Smooth muscle cell (in vitro differentiated cells): ENCODE measurements at regions not wholly inside any gene's neighbourhood (a gene's known extent, or its start where the extent isn't known, plus 50 kb on each side); places are given as distances from the start of the nearest gene placed in this dataset.

Source experiments
- DNase-seq: peaks from one replicate; lab custom pipeline; 2025; ENCODE audit not compliant: unreplicated experiment; lab: John Stamatoyannopoulos, UW
- H2AFZ ChIP-seq: fragments of 200-600 bp; sonication (generic); 2 replicates; pipeline ENCODE4 v1.6.0; 2016; ENCODE audit warnings: antibody characterized with exemption, low read depth, mild to moderate bottlenecking
- H3F3A ChIP-seq: fragments of 200-600 bp; sonication (generic); 2 replicates; pipeline ENCODE4 v1.6.0; 2017; ENCODE audit warnings: antibody characterized with exemption, low read depth
- H3K27ac ChIP-seq: fragments of 200-600 bp; sonication (generic); 2 replicates; pipeline ENCODE4 v1.5.1; 2016; ENCODE audit warnings: low read depth, mild to moderate bottlenecking
- H3K27me3 ChIP-seq: fragments of 200-600 bp; sonication (generic); 2 replicates; pipeline ENCODE4 v1.6.1; 2016; ENCODE audit warnings: low read depth, mild to moderate bottlenecking
- H3K36me3 ChIP-seq: fragments of 200-600 bp; sonication (generic); 2 replicates; pipeline ENCODE4 v1.5.1; 2016; ENCODE audit warnings: low read depth
- H3K4me1 ChIP-seq: fragments of 200-600 bp; sonication (generic); 2 replicates; pipeline ENCODE4 v1.5.1; 2016; ENCODE audit warnings: low read depth
- H3K4me2 ChIP-seq: fragments of 200-600 bp; sonication (generic); 2 replicates; pipeline ENCODE4 v1.6.0; 2016; ENCODE audit warnings: mild to moderate bottlenecking
- H3K4me3 ChIP-seq: fragments of 200-600 bp; sonication (generic); 2 replicates; pipeline ENCODE4 v1.5.1; 2016; ENCODE audit warnings: mild to moderate bottlenecking
- H3K79me2 ChIP-seq: fragments of 200-600 bp; sonication (generic); 2 replicates; pipeline ENCODE4 v1.6.0; 2016; ENCODE audit warnings: low read depth, mild to moderate bottlenecking
- H3K9ac ChIP-seq: fragments of 200-600 bp; sonication (generic); 2 replicates; pipeline ENCODE4 v1.6.0; 2016; ENCODE audit warnings: low read depth
- H3K9me3 ChIP-seq: fragments of 200-600 bp; sonication (generic); replicated peaks from 2 replicates; pipeline ENCODE4 v1.5.1; 2016; ENCODE audit warnings: low read depth
- H4K20me1 ChIP-seq: fragments of 200-600 bp; sonication (generic); 2 replicates; pipeline ENCODE4 v1.6.0; 2016; ENCODE audit warnings: low read depth
- CTCF ChIP-seq: fragments of 200-600 bp; sonication (generic); IDR thresholded peaks from 2 replicates; pipeline ENCODE4 v1.5.1; 2017; ENCODE audit warnings: borderline replicate concordance, mild to moderate bottlenecking, antibody characterized with exemption; ENCODE audit not compliant: insufficient read depth, poor library complexity, severe bottlenecking
- WGBS: methylation state at CpG from one replicate; pipeline ENCODE4 v1.1.7; 2016; ENCODE audit warnings: low lambda C conversion rate; 5-methylcytosine and 5-hydroxymethylcytosine counted together

- Histone ChIP-seq H3K79me2 (no peaks in the 10 kb centered on the region), H3K27ac (no peak overlapping the region), H3K4me3 (no peak overlapping the region), H3K9ac (no peak overlapping the region), H3K4me1 (no peaks in the 10 kb centered on the region), H3K27me3 (no peaks in the 10 kb centered on the region), H3F3A (no peaks in the 10 kb centered on the region), H4K20me1 (no peaks in the 10 kb centered on the region), H3K36me3 (no peaks in the 10 kb centered on the region), H3K9me3 (no peaks in the 10 kb centered on the region), H2AFZ (no peak overlapping the region), H3K4me2 (no peak overlapping the region)
- no peak for TF ChIP-seq CTCF
- DNase-seq = no peak
- WGBS = 78% methylated on average over 6 of the region's 6 CpGs
Observed at GRCh38 chr12:4168036-4168435, 105.5 kb upstream of the CCND2 start.

- Histone ChIP-seq H3K4me2 (peak overlapping the region; percentile 82), H3K27me3 (no peaks in the 10 kb centered on the region), H3K9me3 (no peaks in the 10 kb centered on the region), H3K36me3 (no peaks in the 10 kb centered on the region), H4K20me1 (no peaks in the 10 kb centered on the region), H3K4me1 (no peaks in the 10 kb centered on the region), H2AFZ (peak overlapping the region; percentile 92), H3F3A (no peaks in the 10 kb centered on the region), H3K79me2 (no peaks in the 10 kb centered on the region), H3K9ac (peak overlapping the region; percentile 74), H3K27ac (peak overlapping the region; percentile 88), H3K4me3 (peak overlapping the region; percentile 44)
- DNase-seq = peak; percentile 35
- 19% methylated on average over 49 of the region's 63 CpGs for WGBS
- no peak for TF ChIP-seq CTCF
Observed at GRCh38 chr12:4164559-4165558, 108.7 kb upstream of the CCND2 start.

GRCh38 chr12:4164188-4164558 is 109.4 kb upstream of the CCND2 start:
- no peaks in the 10 kb centered on the region for H4K20me1 ChIP-seq
- H3K4me1 ChIP-seq = no peaks in the 10 kb centered on the region
- H3K27me3 ChIP-seq = no peaks in the 10 kb centered on the region
- DNase-seq = no peak
- no peaks in the 10 kb centered on the region for H3K36me3 ChIP-seq
- WGBS = 49% methylated on average over 12 of the region's 12 CpGs
- peak overlapping the region; percentile 82 for H3K4me2 ChIP-seq
- no peaks in the 10 kb centered on the region for H3F3A ChIP-seq
- peak overlapping the region; percentile 74 for H3K9ac ChIP-seq
- H3K79me2 ChIP-seq = no peaks in the 10 kb centered on the region
- H2AFZ ChIP-seq = peak overlapping the region; percentile 92
- H3K9me3 ChIP-seq = no peaks in the 10 kb centered on the region
- H3K4me3 ChIP-seq = peak overlapping the region; percentile 44
- H3K27ac ChIP-seq = peak overlapping the region; percentile 88
- TF ChIP-seq CTCF = no peak
